ENCODE measurements at regions not wholly inside any gene's neighbourhood (a gene's known extent, or its start where the extent isn't known, plus 50 kb on each side); places are given as distances from the start of the nearest gene placed in this dataset.
"Not testable (repeated sequence)": the region's sequence is repeated elsewhere in the genome, so short reads cannot be mapped to it uniquely, and the experiment has no call there.

DNA sequence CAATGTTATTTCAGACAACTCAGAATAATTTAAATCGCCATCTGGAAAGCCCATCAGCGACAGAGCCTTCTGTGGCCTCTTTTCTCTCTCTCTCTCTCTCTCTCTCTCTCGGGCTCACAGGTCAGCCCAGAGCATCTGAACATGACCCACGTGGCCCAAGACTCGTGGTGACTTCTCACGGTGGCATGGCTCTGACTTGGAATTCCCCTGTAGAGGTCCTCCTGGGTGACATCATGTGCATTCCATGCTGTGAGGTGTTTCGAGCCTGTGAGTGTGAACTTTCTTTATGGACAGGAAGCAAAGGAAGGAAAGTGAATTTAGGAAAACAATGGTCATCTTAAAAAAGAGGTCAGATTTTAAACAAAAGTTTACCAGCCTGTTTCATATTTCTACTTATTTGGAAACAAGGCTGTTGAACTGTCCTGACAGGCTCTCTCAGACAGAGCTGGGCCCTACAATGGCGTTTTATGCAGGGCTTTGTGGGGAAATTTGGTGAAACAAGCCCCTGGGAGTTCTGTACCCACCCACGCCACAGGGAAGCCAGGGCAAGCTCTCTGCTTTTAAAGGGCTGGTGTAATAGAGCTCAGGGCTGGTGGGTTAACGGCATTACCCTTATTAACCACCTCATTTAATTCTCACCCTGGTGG lies 359.7 kb upstream of the ZNF32 start:
- no peak for DNase-seq (ENCODE audit: low spot score)

- DNase-seq (ENCODE audit: low spot score), result no peak
Measured at GRCh38 chr10:44006771-44007170, 358.1 kb upstream of the ZNF32 start.

- no peak for DNase-seq (ENCODE audit: low spot score)
Measured at GRCh38 chr10:44005788-44006099, 357.1 kb upstream of the ZNF32 start.

- DNase-seq (ENCODE audit: low spot score), result no peak
Measured at GRCh38 chr10:44004913-44005787, 356.5 kb upstream of the ZNF32 start.

DNA sequence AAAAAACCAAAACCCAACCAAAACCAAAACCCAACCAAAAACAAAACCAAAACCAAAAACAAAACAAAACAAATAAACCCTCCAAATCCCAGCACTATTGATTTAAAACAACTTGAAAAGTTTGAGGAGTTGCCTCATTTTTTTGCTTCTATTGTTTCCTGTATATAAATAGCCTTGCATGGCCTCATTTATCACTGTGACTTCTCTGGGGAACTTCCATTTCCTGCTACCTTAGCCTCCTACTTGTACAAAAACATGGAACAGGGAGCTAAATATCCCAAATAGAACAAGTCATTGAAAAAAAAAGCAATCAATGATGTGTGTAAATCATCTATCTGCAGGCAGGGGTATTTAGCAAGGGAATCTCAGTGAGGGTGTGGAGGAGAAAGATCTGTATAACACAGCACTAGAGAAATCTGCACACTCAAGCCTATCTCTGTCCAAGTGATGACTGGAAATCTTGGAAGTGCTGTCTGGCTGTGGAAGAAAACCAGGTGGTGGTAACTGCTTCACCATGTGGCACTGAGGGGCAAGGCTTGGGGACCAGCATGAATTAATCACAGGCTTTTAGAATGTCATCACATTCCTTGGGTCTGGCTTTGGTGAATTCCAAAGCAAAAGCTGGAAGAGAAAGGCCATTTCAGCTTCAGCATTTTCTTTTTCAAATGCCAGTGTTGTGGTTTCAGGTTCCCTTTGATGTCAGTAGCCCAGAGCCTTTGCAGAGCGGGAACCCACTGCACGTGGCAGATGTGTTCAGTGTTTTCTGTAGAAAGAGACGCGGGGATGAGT lies 349.5 kb upstream of the ZNF32 start:
- DNase-seq (ENCODE audit: low spot score), result no peak

DNA sequence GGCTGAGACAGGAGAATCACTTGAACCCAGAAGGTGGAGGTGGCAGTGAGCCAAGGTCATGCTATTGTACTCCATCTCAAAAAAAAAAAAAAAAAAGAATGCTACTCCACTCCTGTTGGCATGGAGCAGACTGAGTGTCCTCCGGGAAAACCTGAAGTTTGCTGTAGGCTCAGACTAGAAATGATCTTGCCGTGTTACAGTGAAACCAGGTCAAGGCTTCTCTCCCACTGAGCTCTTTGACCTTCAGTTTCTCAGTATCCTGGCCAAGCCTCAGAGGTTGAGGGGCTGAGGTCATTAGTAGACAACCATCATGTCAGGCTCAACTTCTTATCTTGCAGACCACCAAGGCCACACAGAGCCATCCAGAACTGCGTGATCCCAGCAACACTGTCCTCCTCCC lies 348.6 kb upstream of the ZNF32 start:
- no peak for DNase-seq (ENCODE audit: low spot score)

GRCh38 chr10:43994539-43994938 lies 345.9 kb upstream of the ZNF32 start:
- DNase-seq (ENCODE audit: low spot score), result no peak

DNA sequence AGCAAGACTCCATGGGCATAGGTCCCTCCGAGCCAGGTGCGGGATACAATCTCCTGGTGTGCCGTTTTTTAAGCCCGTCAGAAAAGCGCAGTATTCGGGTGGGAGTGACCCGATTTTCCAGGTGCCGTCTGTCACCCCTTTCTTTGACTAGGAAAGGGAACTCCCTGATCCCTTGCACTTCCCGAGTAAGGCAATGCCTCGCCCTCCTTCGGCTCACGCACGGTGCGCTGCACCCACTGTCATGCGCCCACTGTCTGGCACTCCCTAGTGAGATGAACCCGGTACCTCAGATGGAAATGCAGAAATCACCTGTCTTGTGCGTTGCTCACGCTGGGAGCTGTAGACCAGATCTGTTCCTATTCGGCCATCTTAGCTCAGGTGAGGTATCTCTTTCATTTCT lies 344.1 kb upstream of the ZNF32 start:
- not testable (repeated sequence) for DNase-seq (ENCODE audit: low spot score)

DNA sequence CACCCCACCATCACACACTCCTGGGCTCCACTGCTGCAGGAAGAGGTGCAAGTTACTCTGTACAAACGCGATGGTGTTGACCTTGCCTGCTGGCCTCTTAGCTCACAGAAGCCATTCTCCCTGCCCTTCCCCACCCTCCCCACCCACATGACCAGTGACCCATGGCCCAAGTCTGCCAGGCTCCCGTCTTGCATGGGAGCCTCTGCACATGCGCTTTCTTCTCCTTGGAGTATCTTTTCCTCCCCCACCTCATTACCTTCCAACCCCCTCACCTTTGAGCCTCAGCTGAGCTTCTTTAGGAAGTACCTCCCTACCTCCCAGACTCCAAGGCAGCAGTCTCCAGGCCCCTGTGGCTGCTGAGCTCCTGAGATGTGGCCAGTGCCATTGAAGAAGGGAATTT lies 337.7 kb upstream of the ZNF32 start:
- no peak for DNase-seq (ENCODE audit: low spot score)

GRCh38 chr10:43985941-43986340 lies 337.3 kb upstream of the ZNF32 start:
- no peak for DNase-seq (ENCODE audit: low spot score)

- no peak for DNase-seq (ENCODE audit: low spot score)
Measured at GRCh38 chr10:43983856-43984271, 335.2 kb upstream of the ZNF32 start.

DNA sequence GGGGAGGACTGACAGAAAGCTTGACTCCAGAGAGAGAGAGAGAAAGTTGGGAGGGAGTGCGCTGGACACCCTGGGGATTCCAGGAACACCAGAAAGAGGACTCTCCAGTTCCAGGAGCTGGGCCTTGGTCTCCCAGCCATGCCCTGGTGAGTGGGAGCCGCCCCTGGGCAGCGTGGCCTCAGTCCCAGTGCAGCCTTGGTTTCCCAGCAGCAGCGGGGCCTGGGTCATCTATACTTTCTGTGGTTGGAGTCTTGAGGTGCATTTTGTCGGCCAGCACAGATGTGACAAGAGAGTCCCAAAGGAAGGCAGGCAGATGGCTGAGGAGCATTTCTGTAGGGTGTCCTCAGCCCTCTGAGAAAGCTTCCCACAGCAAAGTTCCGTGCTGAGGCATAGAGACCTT lies 334.7 kb upstream of the ZNF32 start:
- no peak for DNase-seq (ENCODE audit: low spot score)

- DNase-seq (ENCODE audit: low spot score), result no peak
Measured at GRCh38 chr10:43982250-43982649, 333.6 kb upstream of the ZNF32 start.

DNA sequence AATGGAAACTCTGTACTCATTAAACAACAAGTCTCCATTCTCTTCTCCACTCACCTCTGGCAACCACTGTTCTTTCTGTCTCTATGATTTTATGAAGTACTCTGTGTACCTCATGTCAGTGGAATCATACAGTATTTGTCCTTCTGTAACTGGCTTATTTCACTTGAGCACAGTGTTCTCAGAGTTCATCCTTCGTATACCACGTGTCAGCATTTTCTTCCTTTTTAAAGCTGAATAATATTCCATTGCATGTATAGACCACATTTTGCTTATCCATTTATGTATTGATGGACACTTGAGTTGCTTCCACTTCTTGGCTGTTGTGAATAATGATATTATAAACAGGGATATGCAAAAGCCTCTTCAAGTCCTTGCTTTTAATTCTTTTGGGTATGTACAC lies 333.0 kb upstream of the ZNF32 start:
- no peak for DNase-seq (ENCODE audit: low spot score)

- no peak for DNase-seq (ENCODE audit: low spot score)
Measured at GRCh38 chr10:43981232-43981631, 332.6 kb upstream of the ZNF32 start.

- DNase-seq (ENCODE audit: low spot score), result no peak
Measured at GRCh38 chr10:43980715-43981114, 332.0 kb upstream of the ZNF32 start.

- DNase-seq (ENCODE audit: low spot score), result no peak
Measured at GRCh38 chr10:43980313-43980712, 331.6 kb upstream of the ZNF32 start.

GRCh38 chr10:43979551-43979950 lies 330.9 kb upstream of the ZNF32 start:
- no peak for DNase-seq (ENCODE audit: low spot score)

- DNase-seq (ENCODE audit: low spot score), result no peak
Measured at GRCh38 chr10:43978936-43979335, 330.3 kb upstream of the ZNF32 start.

- DNase-seq (ENCODE audit: low spot score), result no peak
Measured at GRCh38 chr10:43978091-43978490, 329.4 kb upstream of the ZNF32 start.

GRCh38 chr10:43976292-43976691 lies 327.6 kb upstream of the ZNF32 start:
- no peak for DNase-seq (ENCODE audit: low spot score)

DNA sequence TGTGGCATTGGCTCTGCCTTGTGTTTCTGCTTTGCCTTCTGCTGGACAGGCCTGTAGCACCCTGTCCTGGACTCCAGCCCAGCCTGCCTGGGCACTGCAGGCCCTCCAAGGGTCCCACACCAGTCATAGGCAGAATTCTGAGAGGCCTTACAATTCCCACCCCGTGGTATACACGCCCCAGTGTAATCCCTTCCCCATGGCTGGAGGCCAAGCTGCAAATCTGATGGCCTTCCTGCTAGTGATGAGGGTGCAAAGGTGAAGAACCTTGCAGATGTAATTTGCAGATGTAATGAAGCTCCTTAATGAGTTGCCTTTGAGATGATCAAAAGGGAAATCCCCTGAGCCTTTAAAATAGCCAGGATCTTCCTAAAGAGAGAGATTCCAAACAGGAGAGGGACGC lies 325.1 kb upstream of the ZNF32 start:
- no peak for DNase-seq (ENCODE audit: low spot score)
